Left lung (tissue), 4 donors: ENCODE measurements at regions not wholly inside any gene's neighbourhood (a gene's known extent, or its start where the extent isn't known, plus 50 kb on each side); places are given as distances from the start of the nearest gene placed in this dataset.

Experiments used
- ATAC-seq: fragments of 200-7000 bp; cut with Tn5 transposase; one replicate; pipeline ENCODE4 v1.9.1; 2020; ENCODE audit warnings: moderate library complexity
- DNase-seq, 4 donors: peaks; one replicate each; pipeline ENCODE4 v3.0.0-alpha.2; 2013 to 2020
- H3K27ac ChIP-seq, 2 donors: fragments of 200-600 bp; sonication (generic) in 1 of 2; one replicate each; pipeline versions ENCODE4 v1.5.0 to v1.8.0; 2020 to 2021
- H3K27me3 ChIP-seq, 2 donors: fragments of 200-600 bp; sonication (generic) in 1 of 2; one replicate each; pipeline versions ENCODE4 v1.5.0 to v1.8.0; 2020 to 2021
- H3K36me3 ChIP-seq, 2 donors: fragments of 200-600 bp; sonication (generic) in 1 of 2; one replicate each; pipeline versions ENCODE4 v1.5.0 to v1.8.0; 2020 to 2021
- H3K4me1 ChIP-seq, 2 donors: fragments of 200-600 bp; one replicate each; pipeline ENCODE4 v1.8.0; 2021
- H3K4me3 ChIP-seq, 2 donors: fragments of 200-600 bp; sonication (generic) in 1 of 2; one replicate each; pipeline versions ENCODE4 v1.5.0 to v1.8.0; 2020 to 2021; ENCODE audit warnings: mild to moderate bottlenecking in 1 of 2
- H3K9me3 ChIP-seq, 2 donors: fragments of 200-600 bp; sonication (generic) in 1 of 2; one replicate each; pipeline versions ENCODE4 v1.5.0 to v1.8.0; 2020 to 2021
- intact Hi-C, 2 donors: fragments of 100-400 bp; cut with DNase I; formaldehyde crosslinking; loops; one replicate each; pipeline versions ENCODE4 v1.11.2 to v1.14.2; 2022
- TF ChIP-seq, protein P1 (sequence below), 2 donors: fragments of 200-600 bp; sonication (generic) in 1 of 2; IDR thresholded peaks; one replicate each; pipeline versions ENCODE4 v1.5.0 to v1.8.0; 2021; ENCODE audit warnings: antibody characterized with exemption in 2 of 2
- donor health status: DM: no; HTN: yes; CAD: no.
- donor health status: DM: no; HTN: no; CAD: no.

DNA sequence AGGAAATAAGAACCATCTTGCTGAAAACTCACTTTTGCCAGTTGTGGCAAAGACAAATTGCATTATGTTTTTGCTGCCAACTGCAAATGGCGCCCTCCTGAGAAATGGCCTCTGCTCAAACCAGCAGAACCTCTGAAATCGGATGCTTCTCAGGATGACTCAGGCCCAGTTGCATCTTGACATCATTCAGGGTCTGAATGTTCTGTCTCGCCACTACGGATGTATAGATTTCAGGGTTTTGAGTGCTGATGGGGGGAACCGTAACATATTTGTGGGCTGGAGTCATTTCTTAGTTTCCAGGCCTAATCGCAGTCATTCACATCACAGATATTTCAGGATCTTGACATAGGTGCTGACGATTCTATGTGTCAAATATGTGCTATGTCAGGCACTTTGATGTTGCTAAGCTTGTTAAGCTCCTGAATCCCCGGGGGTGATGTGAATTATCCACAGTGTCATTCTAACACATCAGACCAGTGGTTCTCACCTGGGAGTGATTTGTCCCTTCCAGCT is 207.1 kb downstream of the NFATC2 start:
- Histone ChIP-seq H3K27ac (no peak overlapping the region), H3K4me1 (no peaks in the 10 kb centered on the region), H3K36me3 (no peaks in the 10 kb centered on the region), H3K9me3 (no peaks in the 10 kb centered on the region), H3K27me3 (no peaks in the 10 kb centered on the region), H3K4me3 (no peak overlapping the region)
- intact Hi-C loops, result no loop called here
- ATAC-seq (no peak), DNase-seq (no peak)
- TF ChIP-seq, protein P1, sequence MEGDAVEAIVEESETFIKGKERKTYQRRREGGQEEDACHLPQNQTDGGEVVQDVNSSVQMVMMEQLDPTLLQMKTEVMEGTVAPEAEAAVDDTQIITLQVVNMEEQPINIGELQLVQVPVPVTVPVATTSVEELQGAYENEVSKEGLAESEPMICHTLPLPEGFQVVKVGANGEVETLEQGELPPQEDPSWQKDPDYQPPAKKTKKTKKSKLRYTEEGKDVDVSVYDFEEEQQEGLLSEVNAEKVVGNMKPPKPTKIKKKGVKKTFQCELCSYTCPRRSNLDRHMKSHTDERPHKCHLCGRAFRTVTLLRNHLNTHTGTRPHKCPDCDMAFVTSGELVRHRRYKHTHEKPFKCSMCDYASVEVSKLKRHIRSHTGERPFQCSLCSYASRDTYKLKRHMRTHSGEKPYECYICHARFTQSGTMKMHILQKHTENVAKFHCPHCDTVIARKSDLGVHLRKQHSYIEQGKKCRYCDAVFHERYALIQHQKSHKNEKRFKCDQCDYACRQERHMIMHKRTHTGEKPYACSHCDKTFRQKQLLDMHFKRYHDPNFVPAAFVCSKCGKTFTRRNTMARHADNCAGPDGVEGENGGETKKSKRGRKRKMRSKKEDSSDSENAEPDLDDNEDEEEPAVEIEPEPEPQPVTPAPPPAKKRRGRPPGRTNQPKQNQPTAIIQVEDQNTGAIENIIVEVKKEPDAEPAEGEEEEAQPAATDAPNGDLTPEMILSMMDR (IDR thresholded peaks at IDR 0.05), result no peak

DNA sequence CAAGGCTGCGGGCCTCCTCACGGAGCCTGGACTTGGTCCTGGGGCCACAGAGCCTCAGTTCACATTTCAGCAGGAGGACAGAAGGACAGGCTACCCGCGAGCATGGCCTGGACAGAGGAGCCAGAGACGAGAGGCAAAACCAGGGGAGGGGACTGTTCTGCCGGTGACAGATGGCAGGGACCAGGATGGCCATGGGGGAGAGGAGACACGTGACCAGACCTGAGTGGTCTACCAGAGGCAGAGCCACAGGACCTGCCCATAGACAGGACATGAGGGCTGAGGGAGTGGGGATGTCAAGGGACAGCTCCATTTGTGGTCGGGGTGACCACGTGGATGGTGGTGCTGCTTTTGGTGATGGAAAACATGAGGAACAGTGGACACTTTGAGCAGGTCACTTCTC is 207.9 kb downstream of the NFATC2 start:
- no peaks in the 10 kb centered on the region for H3K27me3 ChIP-seq
- H3K27ac ChIP-seq, result no peak overlapping the region
- ATAC-seq, result no peak
- no peaks in the 10 kb centered on the region for H3K9me3 ChIP-seq
- DNase-seq, result no peak
- TF ChIP-seq, protein P1 (IDR thresholded peaks at IDR 0.05), result no peak
- no peaks in the 10 kb centered on the region for H3K36me3 ChIP-seq
- no peak overlapping the region for H3K4me3 ChIP-seq
- intact Hi-C loops, result no loop called here
- H3K4me1 ChIP-seq, result no peaks in the 10 kb centered on the region

DNA sequence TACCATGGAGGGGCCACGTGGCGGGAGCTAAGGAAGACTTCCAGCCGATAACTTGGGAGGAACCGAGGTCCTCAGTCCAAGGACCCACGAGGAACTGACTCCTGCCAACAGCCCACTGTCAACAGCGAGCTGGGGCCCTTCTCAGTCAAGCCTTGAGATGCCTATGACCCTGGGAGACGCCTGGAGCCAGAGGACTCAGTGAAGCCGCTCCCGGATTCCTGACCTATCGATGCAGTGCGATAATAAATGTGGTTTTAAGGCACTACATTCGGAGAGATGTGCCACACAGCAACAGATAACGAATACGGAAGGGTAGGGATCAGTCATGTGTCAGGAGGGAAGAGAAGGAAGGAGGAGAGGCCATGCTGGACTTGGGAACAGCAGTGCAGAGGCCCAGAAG is 208.5 kb downstream of the NFATC2 start:
- H3K27ac ChIP-seq, result no peak overlapping the region
- no peaks in the 10 kb centered on the region for H3K4me1 ChIP-seq
- no peak for ATAC-seq
- H3K4me3 ChIP-seq, result no peak overlapping the region
- no peaks in the 10 kb centered on the region for H3K27me3 ChIP-seq
- no peak for DNase-seq
- H3K36me3 ChIP-seq, result no peaks in the 10 kb centered on the region
- intact Hi-C loops, result no loop called here
- TF ChIP-seq, protein P1 (IDR thresholded peaks at IDR 0.05), result no peak
- no peaks in the 10 kb centered on the region for H3K9me3 ChIP-seq

DNA sequence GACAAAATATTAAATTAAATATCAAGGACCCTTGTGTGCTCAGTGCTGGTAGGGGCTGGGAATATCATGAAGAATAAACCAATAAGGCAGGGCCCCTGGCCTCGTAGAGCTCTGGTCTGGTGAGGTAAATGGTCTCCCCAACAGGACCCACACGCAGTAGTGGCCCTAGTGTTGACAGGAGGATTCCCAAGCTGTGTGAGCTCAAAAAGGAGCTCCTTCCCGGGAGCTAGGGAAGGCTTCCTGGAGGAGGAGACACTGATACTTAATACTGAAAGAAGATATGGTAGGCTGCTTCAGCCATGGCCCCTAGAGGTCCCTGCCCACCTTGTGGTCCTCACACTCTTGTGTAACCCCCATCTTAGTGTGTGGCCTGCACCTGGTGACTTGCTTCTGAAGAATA is 209.1 kb downstream of the NFATC2 start:
- no peak for ATAC-seq
- intact Hi-C loops, result no loop called here
- H3K36me3 ChIP-seq, result no peaks in the 10 kb centered on the region

DNA sequence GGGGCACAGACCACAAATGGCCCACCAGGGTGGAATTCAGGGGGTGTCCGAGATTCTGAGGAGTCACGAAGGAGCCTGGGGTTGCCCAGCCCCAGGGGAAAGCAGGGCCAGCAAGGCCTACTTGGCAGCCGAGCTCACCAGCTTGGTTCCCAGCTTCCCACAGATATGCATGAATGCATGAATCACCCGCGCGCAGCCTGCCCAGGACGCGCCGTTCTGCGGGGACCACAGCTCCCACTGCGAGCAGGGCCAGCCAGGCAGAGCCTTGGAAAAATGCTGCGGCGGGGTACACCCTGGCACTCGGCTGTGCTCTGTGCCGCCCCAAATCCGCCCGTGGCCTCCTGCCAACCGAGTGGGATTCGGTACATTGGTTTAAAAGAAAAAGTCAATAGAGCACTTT is 211.0 kb downstream of the NFATC2 start:
- no peak for DNase-seq
- H3K27ac ChIP-seq, result no peak overlapping the region
- no peaks in the 10 kb centered on the region for H3K36me3 ChIP-seq
- H3K27me3 ChIP-seq, result no peaks in the 10 kb centered on the region
- no peaks in the 10 kb centered on the region for H3K4me1 ChIP-seq
- no peak overlapping the region for H3K4me3 ChIP-seq
- no peaks in the 10 kb centered on the region for H3K9me3 ChIP-seq
- ATAC-seq, result no peak
- TF ChIP-seq, protein P1 (IDR thresholded peaks at IDR 0.05), result no peak
- intact Hi-C loops, result no loop called here

More for the DNA sequence above, 209.1 kb downstream of the NFATC2 start:
- H3K27ac ChIP-seq, result no peak overlapping the region
- TF ChIP-seq, protein P1 (IDR thresholded peaks at IDR 0.05), result no peak
- no peaks in the 10 kb centered on the region for H3K27me3 ChIP-seq
- H3K4me1 ChIP-seq, result no peaks in the 10 kb centered on the region
- no peaks in the 10 kb centered on the region for H3K9me3 ChIP-seq
- no peak overlapping the region for H3K4me3 ChIP-seq
- no peak for DNase-seq
